Natural killer cell treated with Interleukin-12 subunit alpha and Interleukin-12 subunit beta and Interleukin-15 and Interleukin-18, amount 100 ng/mL, for 72 hours (primary cell): ENCODE measurements at regions not wholly inside any gene's neighbourhood (a gene's known extent, or its start where the extent isn't known, plus 50 kb on each side); places are given as distances from the start of the nearest gene placed in this dataset.

Experiments used
- ATAC-seq, 2 donors: fragments of 150-1000 bp; cut with Tn5 transposase in 1 of 2; sonication (Bioruptor Pico), chemical (Tn5 transposase) in 1 of 2; 2 replicates each; pipeline ENCODE4 v1.10.0; 2021
- DNase-seq: peaks from one replicate; pipeline ENCODE4 v3.0.0; 2022; ENCODE audit warnings: low spot score
- H3K27ac Mint-ChIP-seq, 2 donors: 1 replicate in 1 of 2; 2 replicates in 1 of 2; pipeline ENCODE4 v1.8.0; 2022; ENCODE audit warnings: mixed read lengths in 2 of 2, mild to moderate bottlenecking in 1 of 2, moderate library complexity in 1 of 2
- H3K27me3 Mint-ChIP-seq, 2 donors: 1 replicate in 1 of 2; 2 replicates in 1 of 2; pipeline ENCODE4 v1.8.0; 2022; ENCODE audit warnings: mixed read lengths in 2 of 2
- H3K36me3 Mint-ChIP-seq: one replicate; pipeline ENCODE4 v1.8.0; 2022; ENCODE audit warnings: mixed read lengths
- H3K4me1 Mint-ChIP-seq, 2 donors: 1 replicate in 1 of 2; 2 replicates in 1 of 2; pipeline ENCODE4 v1.8.0; 2022; ENCODE audit warnings: low read depth in 2 of 2, mixed read lengths in 2 of 2, mild to moderate bottlenecking in 1 of 2
- H3K4me3 Mint-ChIP-seq: one replicate; pipeline ENCODE4 v1.8.0; 2022; ENCODE audit warnings: mixed read lengths
- H3K9me3 Mint-ChIP-seq: 2 replicates; pipeline ENCODE4 v1.8.0; 2022; ENCODE audit warnings: mixed read lengths

- no peak overlapping the region for H3K27ac Mint-ChIP-seq
- no peak for DNase-seq
- H3K4me1 Mint-ChIP-seq, result no peaks in the 10 kb centered on the region
- H3K9me3 Mint-ChIP-seq, result no peaks in the 10 kb centered on the region
- no peaks in the 10 kb centered on the region for H3K36me3 Mint-ChIP-seq
- no peak for ATAC-seq
- H3K4me3 Mint-ChIP-seq, result no peak overlapping the region
- no peaks in the 10 kb centered on the region for H3K27me3 Mint-ChIP-seq
Measured at GRCh38 chr4:84441758-84442377, 57.2 kb downstream of the NKX6-1 start.

GRCh38 chr4:84439996-84440395 is 59.1 kb downstream of the NKX6-1 start:
- H3K4me3 Mint-ChIP-seq, result no peak overlapping the region
- no peak for ATAC-seq
- H3K36me3 Mint-ChIP-seq, result no peaks in the 10 kb centered on the region
- no peak for DNase-seq
- H3K27ac Mint-ChIP-seq, result no peak overlapping the region
- no peaks in the 10 kb centered on the region for H3K4me1 Mint-ChIP-seq
- no peaks in the 10 kb centered on the region for H3K27me3 Mint-ChIP-seq
- H3K9me3 Mint-ChIP-seq, result no peaks in the 10 kb centered on the region

- ATAC-seq (no peak), DNase-seq (no peak)
- Mint-ChIP-seq H3K4me1 (no peaks in the 10 kb centered on the region), H3K36me3 (no peaks in the 10 kb centered on the region), H3K9me3 (peaks cover 4% of the 10 kb centered on the region), H3K27ac (no peak overlapping the region), H3K4me3 (no peak overlapping the region), H3K27me3 (no peaks in the 10 kb centered on the region)
Measured at GRCh38 chr4:84436812-84437211, 62.3 kb downstream of the NKX6-1 start.

DNA sequence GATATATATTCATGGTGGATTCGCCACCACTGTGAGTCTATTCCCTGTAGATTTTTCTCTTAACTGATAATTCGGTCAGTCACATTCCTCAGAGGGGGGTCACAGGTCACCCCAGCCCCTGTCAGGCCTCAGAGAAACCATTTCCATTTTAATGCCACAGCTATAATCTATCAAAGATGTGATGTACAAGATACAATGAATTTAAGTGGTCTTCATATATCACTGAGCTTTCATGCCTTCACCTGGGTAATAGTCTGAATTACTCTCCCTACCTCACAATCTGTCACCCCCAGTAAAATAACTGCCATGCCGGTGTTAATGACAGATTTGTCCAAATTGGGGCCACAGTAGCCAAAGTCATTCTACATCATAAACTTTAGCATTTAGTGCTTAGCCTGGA is 64.7 kb downstream of the NKX6-1 start:
- H3K27me3 Mint-ChIP-seq, result no peaks in the 10 kb centered on the region
- peaks cover 4% of the 10 kb centered on the region for H3K9me3 Mint-ChIP-seq
- H3K36me3 Mint-ChIP-seq, result no peaks in the 10 kb centered on the region
- no peak overlapping the region for H3K4me3 Mint-ChIP-seq
- no peak overlapping the region for H3K27ac Mint-ChIP-seq
- ATAC-seq (no peak), DNase-seq (no peak)
- H3K4me1 Mint-ChIP-seq, result no peaks in the 10 kb centered on the region

DNA sequence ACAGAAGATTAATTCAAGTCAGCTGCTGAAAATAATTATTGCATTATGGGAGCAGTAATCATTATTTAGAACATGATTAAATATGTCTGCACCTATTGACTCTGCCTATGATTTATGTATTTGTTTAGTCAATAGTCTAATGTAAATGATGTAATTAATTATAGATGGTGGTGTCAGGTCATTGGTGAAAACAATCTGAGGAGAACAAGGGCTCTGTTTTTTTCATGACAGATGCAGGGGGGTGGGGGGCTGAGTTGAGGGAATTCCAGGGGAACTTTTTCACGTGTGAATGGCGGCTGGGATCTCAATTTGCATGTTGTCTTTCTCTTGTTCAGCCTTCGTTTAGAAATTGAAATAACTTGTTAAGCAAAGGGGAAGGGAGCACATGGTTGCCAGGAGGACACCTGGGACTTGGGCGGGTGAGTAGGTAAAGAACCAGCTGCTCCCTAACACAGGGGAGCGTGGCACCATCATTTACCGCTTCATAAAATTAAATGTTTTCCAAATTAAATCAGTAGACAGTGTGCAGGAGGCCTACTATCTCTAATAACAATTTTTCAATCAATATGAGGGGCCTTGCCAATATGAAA is 65.4 kb downstream of the NKX6-1 start:
- Mint-ChIP-seq H3K27ac (no peak overlapping the region), H3K9me3 (peaks cover 4% of the 10 kb centered on the region), H3K4me3 (no peak overlapping the region), H3K4me1 (no peaks in the 10 kb centered on the region), H3K27me3 (no peaks in the 10 kb centered on the region), H3K36me3 (no peaks in the 10 kb centered on the region)
- ATAC-seq, result no peak
- DNase-seq, result no peak

DNA sequence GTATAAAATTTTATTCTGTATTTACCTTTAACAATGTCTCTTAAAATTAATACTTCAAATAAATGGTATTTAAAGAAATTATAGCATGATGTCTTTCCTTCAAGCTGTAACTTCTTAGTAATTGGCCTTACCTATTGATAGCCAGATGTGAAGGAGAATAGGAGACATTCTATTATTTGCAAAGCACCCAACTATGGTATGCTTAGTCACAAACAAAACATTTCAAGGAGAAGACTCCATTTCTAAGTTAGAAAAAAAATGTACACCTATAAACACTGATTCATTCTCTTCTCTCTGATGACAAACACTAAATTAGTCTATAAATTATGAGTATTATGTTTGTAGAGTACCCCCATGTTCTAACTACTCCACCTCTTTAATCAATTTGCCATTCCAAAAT is 66.4 kb downstream of the NKX6-1 start:
- DNase-seq (no peak), ATAC-seq (no peak)
- Mint-ChIP-seq H3K4me3 (no peak overlapping the region), H3K9me3 (peaks cover 4% of the 10 kb centered on the region), H3K4me1 (no peaks in the 10 kb centered on the region), H3K36me3 (no peaks in the 10 kb centered on the region), H3K27me3 (no peaks in the 10 kb centered on the region), H3K27ac (no peak overlapping the region)

GRCh38 chr4:84420608-84421007 is 78.5 kb downstream of the NKX6-1 start:
- no peaks in the 10 kb centered on the region for H3K36me3 Mint-ChIP-seq
- peaks cover 7% of the 10 kb centered on the region for H3K9me3 Mint-ChIP-seq
- no peak overlapping the region for H3K27ac Mint-ChIP-seq
- ATAC-seq (no peak), DNase-seq (no peak)
- H3K4me3 Mint-ChIP-seq, result no peak overlapping the region
- no peaks in the 10 kb centered on the region for H3K4me1 Mint-ChIP-seq
- no peaks in the 10 kb centered on the region for H3K27me3 Mint-ChIP-seq

GRCh38 chr4:84419201-84419600 is 79.9 kb downstream of the NKX6-1 start:
- Mint-ChIP-seq H3K27me3 (no peaks in the 10 kb centered on the region), H3K4me1 (no peaks in the 10 kb centered on the region), H3K9me3 (peaks cover 3% of the 10 kb centered on the region), H3K36me3 (no peaks in the 10 kb centered on the region), H3K4me3 (no peak overlapping the region), H3K27ac (no peak overlapping the region)
- no peak for ATAC-seq
- no peak for DNase-seq

GRCh38 chr4:84417997-84418709 is 80.9 kb downstream of the NKX6-1 start:
- Mint-ChIP-seq H3K4me1 (no peaks in the 10 kb centered on the region), H3K36me3 (no peaks in the 10 kb centered on the region), H3K4me3 (no peak overlapping the region), H3K9me3 (peaks cover 3% of the 10 kb centered on the region), H3K27ac (no peak overlapping the region), H3K27me3 (no peaks in the 10 kb centered on the region)
- DNase-seq, result no peak
- ATAC-seq, result no peak

DNA sequence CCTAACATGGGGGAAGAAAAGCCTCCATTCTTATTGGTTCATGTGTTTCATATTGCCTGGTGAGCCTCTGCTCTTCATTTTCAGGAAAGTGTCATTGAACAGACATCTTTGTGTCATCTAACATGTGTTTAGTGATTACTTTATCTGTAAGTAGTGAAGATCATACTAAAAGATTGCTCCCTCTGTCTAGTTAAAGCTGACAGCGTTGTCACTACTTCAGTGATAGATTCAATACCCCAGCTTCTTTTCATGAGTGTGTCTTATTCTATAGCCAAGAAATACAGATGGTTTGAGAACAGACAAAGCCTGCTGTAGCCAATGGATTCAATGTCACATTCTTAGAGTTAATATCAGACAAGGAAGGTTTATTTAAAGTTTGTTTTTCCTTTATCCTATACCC is 85.1 kb downstream of the NKX6-1 start:
- DNase-seq (no peak), ATAC-seq (no peak)
- Mint-ChIP-seq H3K27ac (no peak overlapping the region), H3K36me3 (no peaks in the 10 kb centered on the region), H3K4me1 (no peaks in the 10 kb centered on the region), H3K27me3 (no peaks in the 10 kb centered on the region), H3K9me3 (peaks cover 5% of the 10 kb centered on the region), H3K4me3 (no peak overlapping the region)

DNA sequence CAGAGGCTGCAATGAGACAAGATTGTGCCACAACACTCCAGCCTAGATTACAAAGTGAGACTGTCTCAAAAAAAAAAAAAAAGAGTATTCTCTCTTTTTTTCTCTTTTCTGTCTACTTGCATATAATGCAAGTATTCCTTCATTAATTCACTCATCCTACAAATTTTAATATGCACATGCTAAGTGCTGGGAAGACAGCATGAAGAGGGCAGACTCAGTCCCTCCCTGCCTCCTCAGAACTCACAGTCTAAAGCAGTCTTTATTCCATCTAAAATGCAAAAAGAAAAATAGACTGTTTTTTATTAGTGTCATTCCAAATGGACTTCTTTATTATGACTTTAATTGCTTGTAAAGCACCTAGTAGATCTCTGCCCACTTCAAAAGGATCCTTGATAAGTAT is 85.6 kb downstream of the NKX6-1 start:
- Mint-ChIP-seq H3K4me3 (no peak overlapping the region), H3K36me3 (no peaks in the 10 kb centered on the region), H3K9me3 (peaks cover 9% of the 10 kb centered on the region), H3K4me1 (no peaks in the 10 kb centered on the region), H3K27me3 (no peaks in the 10 kb centered on the region), H3K27ac (no peak overlapping the region)
- ATAC-seq (no peak), DNase-seq (no peak)

- no peak overlapping the region for H3K4me3 Mint-ChIP-seq
- peaks cover 13% of the 10 kb centered on the region for H3K9me3 Mint-ChIP-seq
- ATAC-seq, result no peak
- H3K4me1 Mint-ChIP-seq, result no peaks in the 10 kb centered on the region
- no peak for DNase-seq
- H3K36me3 Mint-ChIP-seq, result no peaks in the 10 kb centered on the region
- H3K27me3 Mint-ChIP-seq, result no peaks in the 10 kb centered on the region
- no peak overlapping the region for H3K27ac Mint-ChIP-seq
Measured at GRCh38 chr4:84412062-84412461, 87.0 kb downstream of the NKX6-1 start.

DNA sequence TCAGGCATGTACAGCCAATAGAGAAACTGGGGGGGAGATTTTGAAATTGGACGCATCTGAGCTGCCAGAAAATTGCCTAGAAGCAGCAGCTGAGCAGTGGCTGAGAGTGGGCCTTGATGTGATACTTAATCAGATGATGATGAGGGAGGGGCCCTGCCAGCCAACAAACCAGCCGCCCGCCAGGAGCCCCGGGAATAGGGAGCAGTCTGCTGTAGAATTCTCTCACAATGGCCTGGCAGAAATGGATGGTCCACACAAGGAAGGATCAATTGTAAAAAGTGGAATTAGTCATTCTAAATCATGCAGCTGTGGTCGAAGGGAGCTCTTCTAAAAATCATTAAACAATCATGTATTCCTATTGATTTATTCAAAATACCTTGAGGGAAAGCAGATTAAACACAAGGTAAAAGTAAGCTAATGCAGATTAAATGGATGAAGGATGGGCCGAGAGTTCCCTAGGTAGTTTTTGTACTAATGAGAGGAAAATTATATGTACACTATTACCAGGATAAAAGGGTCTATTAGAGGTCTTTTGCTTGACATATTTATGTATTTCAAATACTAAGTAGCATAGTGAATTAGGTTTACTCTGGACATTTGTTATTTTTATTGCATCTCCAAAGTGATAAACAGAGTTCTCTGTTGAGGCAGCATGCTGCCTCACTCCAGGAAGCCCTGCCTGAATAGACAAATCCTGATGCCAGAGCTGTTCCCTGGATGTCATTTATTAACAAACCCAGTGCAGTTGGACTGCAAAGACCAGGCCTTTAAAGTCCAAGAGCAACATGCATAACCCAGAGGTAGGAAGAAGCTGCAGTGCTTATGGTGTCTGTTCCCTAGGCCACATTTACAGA is 91.3 kb downstream of the NKX6-1 start:
- no peaks in the 10 kb centered on the region for H3K4me1 Mint-ChIP-seq
- H3K27ac Mint-ChIP-seq, result no peak overlapping the region
- peaks cover 14% of the 10 kb centered on the region for H3K9me3 Mint-ChIP-seq
- no peaks in the 10 kb centered on the region for H3K36me3 Mint-ChIP-seq
- no peak for ATAC-seq
- H3K27me3 Mint-ChIP-seq, result no peaks in the 10 kb centered on the region
- H3K4me3 Mint-ChIP-seq, result no peak overlapping the region
- no peak for DNase-seq

DNA sequence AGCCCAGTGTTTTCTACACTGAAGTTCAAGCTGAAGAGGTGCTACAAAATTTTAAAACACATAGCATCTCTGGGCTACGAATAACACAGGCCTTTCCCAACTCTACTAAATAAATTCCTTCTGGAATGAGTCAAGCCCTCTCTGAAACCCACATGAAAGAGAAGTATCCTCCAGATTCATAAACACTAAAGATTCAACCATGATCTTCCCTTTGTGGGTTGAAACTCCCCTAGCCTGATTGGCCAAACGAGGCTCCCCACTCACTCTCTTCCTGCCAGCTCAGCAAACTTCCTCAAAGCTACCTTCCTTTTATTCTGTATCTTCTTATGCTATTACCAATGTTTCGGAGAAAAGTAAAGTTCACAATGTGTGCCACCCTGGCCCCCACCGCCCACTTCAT is 95.4 kb downstream of the NKX6-1 start:
- ATAC-seq (no peak), DNase-seq (no peak)
- H3K27ac Mint-ChIP-seq, result no peak overlapping the region
- H3K27me3 Mint-ChIP-seq, result no peaks in the 10 kb centered on the region
- H3K9me3 Mint-ChIP-seq, result peaks cover 13% of the 10 kb centered on the region
- no peaks in the 10 kb centered on the region for H3K4me1 Mint-ChIP-seq
- no peaks in the 10 kb centered on the region for H3K36me3 Mint-ChIP-seq
- no peak overlapping the region for H3K4me3 Mint-ChIP-seq
